ENCODE measurements at regions not wholly inside any gene's neighbourhood (a gene's known extent, or its start where the extent isn't known, plus 50 kb on each side); places are given as distances from the start of the nearest gene placed in this dataset.

GRCh38 chr2:215876937-215877238, 136.5 kb downstream of the MREG start (continued):
- TF ChIP-seq ZNF335 (CRISPR knock-in tag; IDR thresholded peaks at IDR 0.05) (no peak), NFATC3 (CRISPR knock-in tag; IDR thresholded peaks at IDR 0.05) (no peak), RXRB (CRISPR knock-in tag; IDR thresholded peaks at IDR 0.05; ENCODE audit: borderline replicate concordance) (0 out of 2 replicates have a peak, but pooled peaks have one; percentile 3), ZNF256 (CRISPR knock-in tag; conservative IDR thresholded peaks at IDR 0.05) (no peak), KDM5B (CRISPR knock-in tag; IDR thresholded peaks at IDR 0.05; ENCODE audit: borderline replicate concordance) (no peak), MTF2 (CRISPR knock-in tag; IDR thresholded peaks at IDR 0.05; ENCODE audit: borderline replicate concordance) (no peak), ZNF414 (CRISPR knock-in tag; IDR thresholded peaks at IDR 0.05) (no peak), FOXA1 (IDR thresholded peaks at IDR 0.05) (no peak), FOXA1 (CRISPR knock-in tag; IDR thresholded peaks at IDR 0.05) (no peak), ZNF296 (CRISPR knock-in tag; conservative IDR thresholded peaks at IDR 0.05) (no peak), GZF1 (CRISPR knock-in tag; IDR thresholded peaks at IDR 0.05) (no peak), ZFP37 (CRISPR knock-in tag; IDR thresholded peaks at IDR 0.05; ENCODE audit: borderline replicate concordance) (no peak), CTCF (CRISPR knock-in tag; IDR thresholded peaks at IDR 0.05) (no peak), MATR3 (CRISPR knock-in tag; IDR thresholded peaks at IDR 0.05) (no peak), HOXA9 (CRISPR knock-in tag; IDR thresholded peaks at IDR 0.05; ENCODE audit: borderline replicate concordance) (no peak), THAP8 (CRISPR knock-in tag; IDR thresholded peaks at IDR 0.05; ENCODE audit: borderline replicate concordance) (no peak), TCF7L2 (IDR thresholded peaks at IDR 0.05; ENCODE audit: low read depth, low read length) (peak; percentile 66), HDAC2 (CRISPR knock-in tag; IDR thresholded peaks at IDR 0.05) (peak; percentile 8; the same call in 1 of the 2 replicates), SAP130 (CRISPR knock-in tag; IDR thresholded peaks at IDR 0.05; ENCODE audit: low read depth) (0 out of 2 replicates have a peak, but pooled peaks have one; percentile 6), ZNF558 (CRISPR knock-in tag; IDR thresholded peaks at IDR 0.05; ENCODE audit: borderline replicate concordance) (no peak), ZNF138 (CRISPR knock-in tag; IDR thresholded peaks at IDR 0.05; ENCODE audit: low read depth) (no peak), RBM39 (IDR thresholded peaks at IDR 0.05; ENCODE audit: low read depth, low read length, poor library complexity, severe bottlenecking) (no peak), ARID5B (CRISPR knock-in tag; IDR thresholded peaks at IDR 0.05) (peak; percentile 63), SP4 (CRISPR knock-in tag; IDR thresholded peaks at IDR 0.05) (no peak), SIX4 (CRISPR knock-in tag; IDR thresholded peaks at IDR 0.05) (no peak), ARNT2 (CRISPR knock-in tag; IDR thresholded peaks at IDR 0.05; ENCODE audit: low read depth) (no peak), NFRKB (IDR thresholded peaks at IDR 0.05) (no peak)

All from HepG2 (cell line).